Subcutaneous abdominal adipose tissue (tissue), 5 donors: ENCODE measurements at regions not wholly inside any gene's neighbourhood (a gene's known extent, or its start where the extent isn't known, plus 50 kb on each side); places are given as distances from the start of the nearest gene placed in this dataset.
"Not testable (repeated sequence)": the region's sequence is repeated elsewhere in the genome, so short reads cannot be mapped to it uniquely, and the experiment has no call there.

ENCODE experiments used
- H3K27ac ChIP-seq: one replicate; pipeline ENCODE4 v1.7.0; 2013; ENCODE audit warnings: low read depth, mild to moderate bottlenecking, inconsistent platforms, low read length, moderate library complexity
- H3K27me3 ChIP-seq, 5 donors: one replicate each; pipeline ENCODE4 v1.7.0; 2013; ENCODE audit warnings: low read length in 5 of 5, inconsistent platforms in 1 of 5; ENCODE audit not compliant: control insufficient read depth in 5 of 5, insufficient read depth in 4 of 5
- H3K36me3 ChIP-seq, 5 donors: one replicate each; pipeline ENCODE4 v1.7.0; 2013; ENCODE audit warnings: low read length in 5 of 5; ENCODE audit not compliant: control insufficient read depth in 5 of 5, insufficient read depth in 5 of 5
- H3K4me1 ChIP-seq, 5 donors: one replicate each; pipeline ENCODE4 v1.7.0; 2013; ENCODE audit warnings: low read length in 5 of 5, mild to moderate bottlenecking in 3 of 5, moderate library complexity in 1 of 5; ENCODE audit not compliant: control insufficient read depth in 5 of 5, insufficient read depth in 5 of 5
- H3K4me3 ChIP-seq, 5 donors: one replicate each; pipeline ENCODE4 v1.7.0; 2013; ENCODE audit warnings: low read length in 5 of 5, low read depth in 1 of 5
- H3K9ac ChIP-seq, 5 donors: one replicate each; pipeline ENCODE4 v1.7.0; 2013; ENCODE audit warnings: low read length in 5 of 5, mild to moderate bottlenecking in 4 of 5, moderate library complexity in 3 of 5
- H3K9me3 ChIP-seq, 5 donors: one replicate each; pipeline ENCODE4 v1.7.0; 2013; ENCODE audit warnings: low read length in 5 of 5; ENCODE audit not compliant: control insufficient read depth in 5 of 5
- donor health status: healthy.
- donor health status: healthy.
- donor health status: healthy.
- donor health status: healthy.
- donor health status: healthy.

DNA sequence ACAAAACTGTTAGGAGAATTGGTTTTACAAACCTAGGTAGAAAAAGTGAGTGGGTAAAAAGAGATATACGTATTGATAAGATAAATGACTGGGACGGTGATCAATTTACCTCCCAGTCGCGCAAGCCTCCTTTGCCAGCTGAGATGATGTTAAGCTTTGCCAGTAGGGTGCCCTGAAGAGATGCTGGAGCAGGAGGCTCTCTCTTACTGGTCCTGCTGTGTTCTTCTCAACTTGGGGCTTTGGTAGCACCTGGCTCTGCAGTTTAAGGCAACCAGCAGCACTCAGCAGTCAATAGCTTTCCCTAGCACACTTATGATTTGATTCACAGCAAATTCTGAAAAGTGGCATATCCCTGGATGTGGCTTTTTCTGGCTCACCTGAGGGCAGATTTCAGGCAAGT lies 1461.7 kb downstream of the ADGRL3 start:
- no peaks in the 10 kb centered on the region for H3K27me3 ChIP-seq
- H3K9me3 ChIP-seq: no peaks in the 10 kb centered on the region
- no peak overlapping the region for H3K4me3 ChIP-seq
- H3K27ac ChIP-seq: no peak overlapping the region
- no peak overlapping the region for H3K9ac ChIP-seq
- H3K36me3 ChIP-seq: no peaks in the 10 kb centered on the region
- H3K4me1 ChIP-seq: no peaks in the 10 kb centered on the region

DNA sequence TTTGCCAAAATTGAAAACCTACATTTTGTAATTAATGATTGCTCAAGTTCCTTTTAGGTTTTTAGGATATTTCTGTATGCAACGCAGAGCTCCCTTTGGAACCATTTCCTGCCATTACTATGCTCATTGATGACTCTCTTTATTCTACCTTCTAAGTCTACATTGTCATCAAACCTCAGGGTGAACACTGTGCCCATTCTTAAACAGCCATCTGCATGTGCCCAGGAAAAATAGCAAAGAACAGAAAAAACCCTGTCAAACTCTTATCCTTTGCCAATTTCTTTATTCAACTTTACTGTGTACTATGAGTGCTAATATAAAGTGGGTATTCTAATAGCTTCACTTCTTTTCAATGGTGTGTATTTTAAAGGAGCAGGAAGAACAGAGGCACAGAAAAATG lies 1455.9 kb downstream of the ADGRL3 start:
- Histone ChIP-seq H3K27ac (no peak overlapping the region), H3K27me3 (no peaks in the 10 kb centered on the region), H3K9ac (no peak overlapping the region), H3K36me3 (no peaks in the 10 kb centered on the region), H3K4me1 (no peaks in the 10 kb centered on the region), H3K9me3 (no peaks in the 10 kb centered on the region), H3K4me3 (no peak overlapping the region)

DNA sequence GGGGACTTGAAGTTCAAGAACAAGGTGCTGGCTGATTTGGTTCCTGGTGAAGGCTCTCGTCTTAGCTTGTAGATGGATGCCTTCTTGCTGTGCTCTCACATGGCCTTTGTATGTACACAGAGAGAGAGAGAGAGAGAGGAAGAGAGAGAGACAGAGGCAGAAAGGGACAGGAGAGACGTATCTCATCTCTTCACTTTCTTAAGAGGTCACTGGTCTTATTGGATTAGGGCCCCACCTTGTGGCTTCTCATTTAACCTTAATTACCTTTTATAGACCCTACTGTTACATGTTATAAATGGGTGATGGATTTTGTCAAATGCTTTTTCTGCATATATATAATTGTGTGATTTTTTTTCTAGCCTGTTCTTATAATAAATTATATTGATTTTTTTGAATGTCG lies 1444.2 kb downstream of the ADGRL3 start:
- no peaks in the 10 kb centered on the region for H3K27me3 ChIP-seq
- no peak overlapping the region for H3K27ac ChIP-seq
- no peaks in the 10 kb centered on the region for H3K4me1 ChIP-seq
- H3K9me3 ChIP-seq: no peaks in the 10 kb centered on the region
- no peaks in the 10 kb centered on the region for H3K36me3 ChIP-seq
- no peak overlapping the region for H3K9ac ChIP-seq
- no peak overlapping the region for H3K4me3 ChIP-seq

DNA sequence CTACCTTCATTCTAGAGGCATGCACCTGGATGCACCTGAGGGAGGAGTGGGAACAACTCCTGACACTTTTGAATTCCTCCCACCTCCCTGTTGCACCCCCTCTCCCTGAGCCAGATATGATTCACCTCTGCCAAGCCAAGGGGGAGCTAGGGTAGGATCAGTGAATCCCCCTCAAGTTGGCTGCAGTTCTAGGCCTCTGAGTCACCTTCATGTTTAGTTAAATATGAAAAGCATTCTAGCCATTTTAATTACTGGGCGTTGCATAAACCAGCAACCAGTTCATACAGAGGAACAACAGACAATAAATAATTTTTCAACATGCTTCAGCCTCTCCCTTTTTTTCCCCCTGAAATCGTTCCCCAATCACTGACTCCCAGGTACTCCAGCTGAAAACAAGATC lies 1440.2 kb downstream of the ADGRL3 start:
- Histone ChIP-seq H3K4me1 (no peaks in the 10 kb centered on the region), H3K9ac (no peak overlapping the region)

DNA sequence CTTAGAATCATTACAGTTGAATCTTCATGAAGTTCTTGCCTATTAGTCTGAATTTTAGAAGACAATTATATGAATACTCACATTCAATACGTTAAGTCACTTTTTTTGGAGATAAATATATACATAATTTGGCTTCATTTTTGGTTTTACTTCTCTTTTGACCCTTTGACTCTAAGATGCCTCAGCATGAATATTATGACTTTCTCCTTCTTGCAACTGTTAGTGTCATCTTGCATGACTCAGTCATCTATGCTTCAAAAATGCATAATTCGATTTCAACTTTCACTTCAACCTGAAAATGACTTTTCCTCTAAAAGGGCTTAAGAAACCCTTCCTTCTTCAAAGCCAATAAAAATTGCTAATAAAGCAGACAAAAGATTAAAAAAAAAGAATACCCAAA lies 1427.5 kb downstream of the ADGRL3 start:
- Histone ChIP-seq H3K36me3 (no peaks in the 10 kb centered on the region), H3K27me3 (no peaks in the 10 kb centered on the region), H3K4me3 (no peak overlapping the region), H3K9me3 (peaks cover 0 to 2% (median 0%) of the 10 kb centered on the region in 5 donors), H3K4me1 (no peaks in the 10 kb centered on the region), H3K9ac (no peak overlapping the region), H3K27ac (no peak overlapping the region)

More for the DNA sequence above, 1440.2 kb downstream of the ADGRL3 start:
- Histone ChIP-seq H3K27me3 (no peaks in the 10 kb centered on the region), H3K27ac (no peak overlapping the region), H3K4me3 (no peak overlapping the region), H3K36me3 (no peaks in the 10 kb centered on the region), H3K9me3 (no peaks in the 10 kb centered on the region)

DNA sequence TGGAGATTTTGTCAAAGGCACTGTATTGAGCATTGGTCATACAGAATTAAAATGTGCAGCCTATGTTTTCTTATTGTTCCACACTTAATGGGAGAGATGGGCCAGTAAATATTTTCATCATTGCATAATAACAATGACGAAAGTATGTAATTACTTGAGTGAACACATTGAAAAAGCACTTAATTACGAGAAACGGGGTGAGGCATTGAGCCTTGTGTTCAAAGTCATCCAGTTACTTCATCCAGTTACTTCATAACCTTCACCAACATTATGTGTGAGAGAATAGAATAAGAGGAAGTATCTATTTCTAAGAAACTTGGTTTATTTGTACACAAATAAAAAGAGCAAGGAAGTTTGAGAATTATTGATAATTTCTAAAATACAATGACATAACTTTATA lies 1427.0 kb downstream of the ADGRL3 start:
- no peak overlapping the region for H3K27ac ChIP-seq
- no peaks in the 10 kb centered on the region for H3K27me3 ChIP-seq
- no peaks in the 10 kb centered on the region for H3K36me3 ChIP-seq
- peaks cover 0 to 2% (median 0%) of the 10 kb centered on the region in 5 donors for H3K9me3 ChIP-seq
- peaks cover 0 to under 1% (median 0%) of the 10 kb centered on the region in 5 donors for H3K4me1 ChIP-seq
- no peak overlapping the region for H3K4me3 ChIP-seq
- H3K9ac ChIP-seq: no peak overlapping the region

DNA sequence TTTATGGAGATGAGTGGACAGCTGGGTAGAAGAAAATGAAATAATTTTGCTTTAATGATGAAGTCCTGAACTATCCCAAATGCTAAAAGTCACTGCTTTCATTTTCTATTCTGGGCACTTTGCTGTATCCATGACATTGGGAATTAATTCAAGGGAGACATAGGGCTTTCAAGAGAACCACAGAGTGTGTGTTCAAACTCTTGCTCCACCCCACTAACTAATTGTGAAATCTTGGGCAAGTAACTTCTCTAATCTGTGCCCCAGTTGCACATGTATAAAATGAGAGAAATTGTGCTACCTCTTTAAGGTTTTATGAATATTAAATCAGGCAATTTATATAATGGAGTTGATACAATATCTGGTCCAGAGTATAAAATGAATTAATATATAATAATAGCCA lies 1422.0 kb downstream of the ADGRL3 start:
- Histone ChIP-seq H3K36me3 (no peaks in the 10 kb centered on the region), H3K27me3 (no peaks in the 10 kb centered on the region)

DNA sequence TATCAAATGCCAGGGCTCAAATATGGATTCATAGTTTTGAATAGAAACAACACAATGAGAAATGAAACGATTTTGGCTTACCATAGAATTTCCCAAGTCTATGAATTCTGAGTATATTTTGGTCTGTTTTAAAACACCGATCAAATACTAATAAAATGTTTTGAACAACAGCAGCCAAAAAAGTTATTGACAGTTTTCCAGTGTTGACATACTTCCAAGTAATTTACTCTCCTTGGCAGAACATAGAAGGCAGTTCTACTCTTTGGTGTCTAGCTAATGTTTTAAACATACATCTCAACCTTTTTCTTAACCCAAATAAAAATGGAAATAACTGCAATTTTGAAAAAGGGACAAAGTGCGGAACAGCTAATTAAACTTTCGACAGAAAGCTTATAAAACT lies 1419.8 kb downstream of the ADGRL3 start:
- peaks cover 0 to 9% (median 0%) of the 10 kb centered on the region in 5 donors for H3K4me1 ChIP-seq
- H3K9ac ChIP-seq: no peak overlapping the region
- no peaks in the 10 kb centered on the region for H3K36me3 ChIP-seq
- H3K4me3 ChIP-seq: no peak overlapping the region
- H3K9me3 ChIP-seq: no peaks in the 10 kb centered on the region
- no peaks in the 10 kb centered on the region for H3K27me3 ChIP-seq
- no peak overlapping the region for H3K27ac ChIP-seq

More for the DNA sequence above, 1422.0 kb downstream of the ADGRL3 start:
- Histone ChIP-seq H3K9ac (no peak overlapping the region), H3K27ac (no peak overlapping the region), H3K4me1 (peaks cover 0 to 9% (median 0%) of the 10 kb centered on the region in 5 donors), H3K9me3 (no peaks in the 10 kb centered on the region), H3K4me3 (no peak overlapping the region)

DNA sequence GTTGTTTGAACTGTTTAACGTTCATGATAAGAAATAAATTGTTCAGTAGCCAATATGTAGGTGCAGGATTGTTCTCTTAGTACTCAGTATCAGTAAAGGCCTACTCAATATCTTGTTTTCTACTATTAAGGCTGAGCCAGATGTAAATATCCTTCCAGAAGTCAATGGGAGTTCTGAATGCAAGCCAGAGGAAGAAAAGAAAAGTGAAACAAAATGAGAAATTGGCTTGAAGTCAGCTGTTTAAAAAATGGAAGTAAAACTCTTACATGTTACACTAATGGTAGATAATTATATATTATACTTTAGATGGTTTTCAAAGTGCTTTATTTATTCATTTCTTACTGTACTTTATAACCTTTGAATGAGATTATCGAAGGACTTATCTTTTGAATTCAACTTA lies 1417.9 kb downstream of the ADGRL3 start:
- no peaks in the 10 kb centered on the region for H3K36me3 ChIP-seq
- H3K4me1 ChIP-seq: peaks cover 0 to 9% (median 0%) of the 10 kb centered on the region in 5 donors
- no peaks in the 10 kb centered on the region for H3K9me3 ChIP-seq
- H3K9ac ChIP-seq: no peak overlapping the region
- H3K27ac ChIP-seq: no peak overlapping the region
- H3K27me3 ChIP-seq: no peaks in the 10 kb centered on the region
- no peak overlapping the region for H3K4me3 ChIP-seq

DNA sequence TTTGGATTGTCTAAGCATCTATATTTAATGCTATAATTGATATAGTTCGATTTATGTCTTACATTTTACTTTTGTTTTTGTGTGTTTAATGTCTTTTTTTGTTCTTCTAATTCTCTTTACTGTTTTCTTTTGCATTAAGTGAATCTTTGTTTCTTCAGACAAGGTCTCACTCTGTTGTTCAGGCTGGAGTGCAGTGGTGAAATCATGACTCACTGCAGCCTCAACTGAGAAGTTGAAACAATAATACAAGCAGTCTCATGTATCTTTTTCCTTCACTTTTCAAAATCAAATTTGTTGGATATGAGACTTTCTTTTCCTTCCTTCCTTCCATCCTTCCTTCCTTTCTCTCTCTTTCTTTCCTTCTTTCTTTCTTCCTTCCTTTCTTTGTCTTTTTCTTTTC lies 1401.6 kb downstream of the ADGRL3 start:
- no peak overlapping the region for H3K27ac ChIP-seq
- H3K9ac ChIP-seq: no peak overlapping the region
- no peaks in the 10 kb centered on the region for H3K4me1 ChIP-seq
- H3K4me3 ChIP-seq: no peak overlapping the region
- H3K27me3 ChIP-seq: no peaks in the 10 kb centered on the region
- H3K9me3 ChIP-seq: no peaks in the 10 kb centered on the region
- H3K36me3 ChIP-seq: no peaks in the 10 kb centered on the region

DNA sequence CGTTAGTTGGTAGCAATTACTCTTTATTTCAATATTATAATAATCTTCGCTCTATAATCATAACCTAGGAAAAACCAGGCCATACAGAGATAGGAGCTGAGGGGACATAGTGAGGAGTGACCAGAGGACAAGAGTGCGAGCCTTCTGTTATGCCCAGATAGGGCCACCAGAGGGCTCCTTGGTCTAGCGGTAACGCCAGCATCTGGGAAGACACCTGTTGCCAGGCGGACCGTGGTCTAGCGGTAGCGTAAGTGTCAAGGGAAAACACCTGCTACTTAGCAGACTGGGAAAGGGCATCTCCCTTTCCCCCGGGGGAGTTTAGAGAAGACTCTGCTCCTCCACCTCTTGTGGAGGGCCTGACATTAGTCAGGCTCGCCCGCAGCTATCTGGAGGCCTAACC lies 1395.1 kb downstream of the ADGRL3 start:
- H3K4me1 ChIP-seq, H3K27me3 ChIP-seq, H3K9ac ChIP-seq, H3K27ac ChIP-seq, H3K9me3 ChIP-seq, H3K4me3 ChIP-seq, H3K36me3 ChIP-seq: not testable (repeated sequence)
